Thyroid gland (tissue), 4 donors: ENCODE measurements at regions not wholly inside any gene's neighbourhood (a gene's known extent, or its start where the extent isn't known, plus 50 kb on each side); places are given as distances from the start of the nearest gene placed in this dataset.
"Not testable (repeated sequence)": the region's sequence is repeated elsewhere in the genome, so short reads cannot be mapped to it uniquely, and the experiment has no call there.

Source experiments
- DNase-seq, 2 donors: peaks; one replicate each; pipeline ENCODE4 v3.0.0-alpha.2; 2019
- H3K27ac ChIP-seq, 3 donors: fragments of 200-600 bp; sonication (generic); 1 replicate in 2 of 3; 2 replicates in 1 of 3; pipeline ENCODE4 v1.5.1; 2016 to 2019; ENCODE audit warnings: mild to moderate bottlenecking in 1 of 3, moderate library complexity in 1 of 3
- H3K27me3 ChIP-seq: fragments of 200-600 bp; sonication (generic); one replicate; pipeline ENCODE4 v1.5.1; 2019
- H3K36me3 ChIP-seq, 2 donors: fragments of 200-600 bp; sonication (generic); one replicate each; pipeline ENCODE4 v1.5.1; 2016 to 2019
- H3K4me1 ChIP-seq, 2 donors: fragments of 200-600 bp; sonication (generic); one replicate each; pipeline ENCODE4 v1.5.1; 2017 to 2019
- H3K4me3 ChIP-seq, 3 donors: fragments of 200-600 bp; sonication (generic); replicated peaks in 1 of 3; 1 replicate in 2 of 3; 2 replicates in 1 of 3; pipeline ENCODE4 v1.5.1; 2016; ENCODE audit warnings: mild to moderate bottlenecking in 1 of 3
- H3K9me3 ChIP-seq: fragments of 200-600 bp; sonication (generic); one replicate; pipeline ENCODE4 v1.5.1; 2017
- CTCF ChIP-seq, 6 experiments: fragments of 200-600 bp in 3 of 6; fragments of 450-650 bp in 3 of 6; sonication (generic) in 3 of 6; IDR thresholded peaks; one replicate each; pipeline ENCODE4 v1.5.1; 2016 to 2019; ENCODE audit warnings: antibody characterized with exemption in 6 of 6, mild to moderate bottlenecking in 2 of 6, inconsistent platforms in 1 of 6, moderate library complexity in 1 of 6
- POLR2A ChIP-seq, 2 donors: fragments of 450-650 bp; IDR thresholded peaks; one replicate each; pipeline ENCODE4 v1.6.1; 2017; ENCODE audit warnings: antibody characterized with exemption in 2 of 2, mild to moderate bottlenecking in 2 of 2, moderate library complexity in 1 of 2
- WGBS, 2 donors: methylation state at CpG; one replicate each; pipeline ENCODE4 v1.1.5; 2017; 5-methylcytosine and 5-hydroxymethylcytosine counted together
- intact Hi-C: fragments of 100-400 bp; cut with DNase I; formaldehyde crosslinking; loops from one replicate; pipeline ENCODE4 v1.15.1; 2023

- intact Hi-C loops, result no loop called here
- Histone ChIP-seq H3K9me3 (no peaks in the 10 kb centered on the region), H3K27me3 (no peaks in the 10 kb centered on the region), H3K27ac (no peak overlapping the region), H3K36me3 (no peaks in the 10 kb centered on the region), H3K4me1 (no peaks in the 10 kb centered on the region), H3K4me3 (no peak overlapping the region)
- no peak for TF ChIP-seq POLR2A (IDR thresholded peaks at IDR 0.05)
- TF ChIP-seq CTCF (IDR thresholded peaks at IDR 0.05), result no peak
- no peak for DNase-seq
- WGBS, 2 donors, result 87 to 89% methylated on average over 11 of the region's 11 CpGs
Observed at GRCh38 chr1:47689894-47690293, 252.1 kb downstream of the FOXD2 start.

DNA sequence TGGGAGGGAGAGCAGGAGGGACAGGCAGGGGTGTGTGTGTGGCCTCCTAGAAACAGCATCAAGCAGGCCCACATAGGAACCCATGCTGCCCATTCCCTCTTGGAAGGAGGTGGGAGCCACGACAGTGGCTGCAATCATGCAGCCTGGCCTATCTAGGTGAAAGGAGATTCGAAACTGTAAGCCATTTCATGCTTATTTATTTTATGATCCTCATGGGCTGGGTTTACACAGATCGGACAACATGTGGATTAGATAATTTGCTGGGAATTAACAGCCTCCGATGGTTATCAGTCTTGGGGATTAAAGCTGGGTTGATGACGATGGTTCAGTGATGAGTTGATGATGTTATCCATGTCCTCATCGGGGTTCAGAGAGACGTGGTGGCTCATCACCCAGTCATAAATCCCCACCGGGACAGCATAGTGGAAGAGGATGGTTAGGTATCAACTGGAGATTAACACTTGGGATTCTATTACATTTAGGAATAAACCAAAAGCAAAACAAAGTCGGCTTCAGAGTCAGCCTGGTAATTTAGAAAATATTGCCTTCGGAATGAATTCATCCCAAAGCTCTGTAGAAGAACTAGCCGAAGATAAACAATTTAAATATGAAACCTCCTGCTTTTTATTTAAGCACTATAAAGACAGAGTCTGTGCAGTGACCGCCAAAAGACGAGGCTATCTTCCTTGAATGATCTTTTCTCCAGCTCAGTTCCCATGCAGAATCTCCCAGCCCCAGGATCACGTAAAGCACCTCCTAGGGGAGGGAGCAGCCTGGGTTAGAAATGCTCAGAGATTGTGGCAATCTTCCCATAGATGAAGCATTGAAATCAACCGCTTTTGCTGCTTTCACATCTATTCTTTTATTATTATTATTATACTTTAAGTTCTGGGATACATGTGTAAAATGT lies 252.8 kb downstream of the FOXD2 start:
- WGBS, 2 donors, result 80 to 85% methylated on average over 15 of the region's 15 CpGs
- TF ChIP-seq POLR2A (IDR thresholded peaks at IDR 0.05), result no peak
- Histone ChIP-seq H3K36me3 (no peaks in the 10 kb centered on the region), H3K4me3 (no peak overlapping the region), H3K4me1 (no peaks in the 10 kb centered on the region), H3K27me3 (no peaks in the 10 kb centered on the region), H3K9me3 (no peaks in the 10 kb centered on the region), H3K27ac (no peak overlapping the region)
- intact Hi-C loops, result no loop called here
- no peak for DNase-seq

GRCh38 chr1:47691293-47691692 lies 253.4 kb downstream of the FOXD2 start:
- H3K4me3 ChIP-seq, DNase-seq, intact Hi-C loops, H3K36me3 ChIP-seq, H3K27me3 ChIP-seq, H3K9me3 ChIP-seq, H3K27ac ChIP-seq, H3K4me1 ChIP-seq: not testable (repeated sequence)
- WGBS, 2 donors, result 95 to 97% methylated on average over 4 of the region's 4 CpGs

DNA sequence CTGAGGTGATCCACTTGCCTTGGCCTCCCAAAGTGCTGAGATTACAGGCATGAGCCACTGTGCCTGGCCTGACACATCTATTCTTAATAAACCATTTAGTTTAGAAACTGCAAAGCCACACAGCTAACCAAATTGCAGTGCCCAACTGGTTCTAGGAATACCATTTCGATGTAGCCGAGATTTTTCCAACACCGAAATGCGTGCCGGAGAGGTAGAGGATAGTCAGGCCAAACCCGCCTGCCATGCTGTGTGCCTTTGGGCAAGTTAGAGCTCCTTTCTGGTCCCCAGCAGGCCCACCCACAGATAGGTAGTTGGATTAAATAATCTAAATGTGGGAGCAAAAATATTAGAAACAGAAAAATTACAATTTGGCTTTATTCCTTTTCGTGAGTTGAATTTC lies 254.4 kb downstream of the FOXD2 start:
- intact Hi-C loops, result no loop called here
- Histone ChIP-seq H3K27ac (no peak overlapping the region), H3K9me3 (no peaks in the 10 kb centered on the region), H3K36me3 (no peaks in the 10 kb centered on the region), H3K4me3 (no peak overlapping the region), H3K4me1 (no peaks in the 10 kb centered on the region), H3K27me3 (no peaks in the 10 kb centered on the region)
- DNase-seq, result no peak
- TF ChIP-seq POLR2A (IDR thresholded peaks at IDR 0.05), result no peak
- TF ChIP-seq CTCF (IDR thresholded peaks at IDR 0.05), result no peak
- 98 to 99% methylated on average over 7 of the region's 7 CpGs for WGBS, 2 donors

DNA sequence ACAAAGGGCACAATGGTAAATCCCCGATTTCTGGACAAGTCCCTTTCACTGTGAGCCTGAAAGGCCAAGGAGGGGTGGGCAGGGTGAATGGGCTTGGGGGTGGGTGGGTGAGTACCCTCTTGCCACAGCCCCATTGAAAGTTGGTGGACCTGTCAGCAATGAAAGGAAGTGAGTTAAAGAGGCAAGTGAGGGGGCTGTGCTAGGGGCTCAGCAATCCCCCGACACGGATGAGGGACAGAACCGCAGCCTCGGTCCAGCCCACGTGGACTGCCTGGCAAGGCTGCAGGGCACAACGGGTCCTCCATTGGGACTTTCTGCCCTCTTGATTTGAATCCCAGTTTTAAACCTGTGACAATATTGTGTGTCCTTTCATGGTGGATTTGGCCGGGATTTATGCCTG lies 255.3 kb downstream of the FOXD2 start:
- Histone ChIP-seq H3K27ac (no peak overlapping the region), H3K4me1 (no peaks in the 10 kb centered on the region), H3K36me3 (no peaks in the 10 kb centered on the region), H3K9me3 (no peaks in the 10 kb centered on the region), H3K27me3 (no peaks in the 10 kb centered on the region), H3K4me3 (no peak overlapping the region)
- TF ChIP-seq POLR2A (IDR thresholded peaks at IDR 0.05) (no peak), CTCF (IDR thresholded peaks at IDR 0.05) (no peak)
- DNase-seq, result no peak
- intact Hi-C loops, result no loop called here
- WGBS, 2 donors, result 79 to 82% methylated on average over 8 of the region's 8 CpGs

DNA sequence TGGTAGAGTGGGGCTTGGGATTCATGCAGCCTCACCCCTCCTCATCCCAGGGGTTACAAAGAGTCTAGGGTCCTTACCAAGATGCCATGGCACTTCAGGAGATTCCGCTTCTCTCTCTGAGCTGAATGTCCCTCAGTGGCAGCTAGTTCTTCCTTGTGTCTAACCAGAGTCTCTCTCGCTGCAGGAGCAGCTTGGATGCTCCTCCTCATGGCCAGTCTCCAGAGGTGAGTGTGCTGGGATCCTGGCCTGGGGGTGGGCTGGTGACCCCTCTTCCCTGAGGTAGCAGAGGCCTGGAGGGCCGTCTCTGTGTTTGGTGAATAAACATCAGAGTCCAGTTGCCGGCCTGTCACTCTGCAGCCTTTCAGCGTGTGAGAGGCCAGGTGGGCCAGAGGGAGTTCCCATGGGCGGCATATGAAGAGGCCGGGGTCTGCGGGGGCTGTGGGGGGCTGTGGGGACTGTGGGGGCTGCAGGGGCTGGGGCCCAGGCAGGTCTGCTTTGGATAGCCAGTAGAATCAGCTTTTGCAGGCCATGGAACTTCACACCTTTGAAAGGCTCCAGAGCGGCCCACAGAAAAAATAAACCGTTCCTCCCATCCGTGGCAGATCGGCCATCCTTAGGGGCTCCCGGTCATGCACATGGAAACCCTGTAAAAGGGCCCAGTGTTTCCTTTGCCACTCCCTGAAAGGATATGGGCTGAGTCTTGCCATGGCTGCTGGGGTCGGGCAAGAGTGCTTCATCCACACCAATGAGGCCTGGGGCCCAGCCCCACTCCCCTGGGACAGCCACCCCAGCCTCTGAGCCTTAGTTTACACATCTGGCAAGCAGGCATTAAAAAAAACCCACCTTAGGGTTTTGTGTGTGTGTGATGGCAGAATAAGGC lies 256.4 kb downstream of the FOXD2 start:
- Histone ChIP-seq H3K36me3 (no peaks in the 10 kb centered on the region), H3K4me1 (no peaks in the 10 kb centered on the region), H3K27ac (no peak overlapping the region), H3K27me3 (no peaks in the 10 kb centered on the region), H3K9me3 (no peaks in the 10 kb centered on the region), H3K4me3 (no peak overlapping the region)
- no peak for TF ChIP-seq POLR2A (IDR thresholded peaks at IDR 0.05)
- TF ChIP-seq CTCF (IDR thresholded peaks at IDR 0.05), result no peak
- DNase-seq, result no peak
- intact Hi-C loops, result no loop called here
- WGBS, 2 donors, result 72 to 80% methylated on average over 6 to 14 of the region's 14 CpGs
